Epidermal melanocyte (primary cell): ENCODE measurements at regions not wholly inside any gene's neighbourhood (a gene's known extent, or its start where the extent isn't known, plus 50 kb on each side); places are given as distances from the start of the nearest gene placed in this dataset.
A peak's percentile ranks its signal among the peaks of the same experiment; 100 is the strongest.
"Not testable (repeated sequence)": the region's sequence is repeated elsewhere in the genome, so short reads cannot be mapped to it uniquely, and the experiment has no call there.

Experiments
- DNase-seq: peaks from one replicate; pipeline ENCODE4 v3.0.0; 2011; ENCODE audit warnings: low spot score; ENCODE audit not compliant: insufficient read length

GRCh38 chr4:131426023-131426758 lies 1722.9 kb upstream of the PCDH10 start:
- no peak for DNase-seq

DNA sequence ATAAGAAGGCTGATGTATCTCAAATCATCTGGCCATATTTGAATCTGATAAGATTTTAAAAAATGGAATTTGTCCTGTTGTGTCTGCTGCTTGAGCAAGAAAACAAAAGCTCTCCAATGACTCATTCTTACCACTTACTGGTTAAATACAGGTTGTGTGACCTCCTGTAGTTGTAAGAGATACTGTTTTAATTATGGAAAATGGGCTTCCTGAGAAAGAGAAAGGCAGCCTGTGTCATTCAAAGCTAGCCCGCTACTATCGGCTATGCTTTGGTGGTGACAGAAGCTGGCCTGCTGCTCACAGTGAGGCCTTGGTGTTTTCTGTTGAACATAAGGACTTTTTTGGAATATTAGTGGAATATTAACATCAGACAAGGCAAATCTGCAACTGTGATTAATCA lies 1722.1 kb upstream of the PCDH10 start:
- DNase-seq = no peak

- no peak for DNase-seq
Observed at GRCh38 chr4:131430302-131430701, 1718.8 kb upstream of the PCDH10 start.

GRCh38 chr4:131441004-131441688 lies 1707.9 kb upstream of the PCDH10 start:
- no peak for DNase-seq

- DNase-seq = no peak
Observed at GRCh38 chr4:131447883-131448282, 1701.2 kb upstream of the PCDH10 start.

DNA sequence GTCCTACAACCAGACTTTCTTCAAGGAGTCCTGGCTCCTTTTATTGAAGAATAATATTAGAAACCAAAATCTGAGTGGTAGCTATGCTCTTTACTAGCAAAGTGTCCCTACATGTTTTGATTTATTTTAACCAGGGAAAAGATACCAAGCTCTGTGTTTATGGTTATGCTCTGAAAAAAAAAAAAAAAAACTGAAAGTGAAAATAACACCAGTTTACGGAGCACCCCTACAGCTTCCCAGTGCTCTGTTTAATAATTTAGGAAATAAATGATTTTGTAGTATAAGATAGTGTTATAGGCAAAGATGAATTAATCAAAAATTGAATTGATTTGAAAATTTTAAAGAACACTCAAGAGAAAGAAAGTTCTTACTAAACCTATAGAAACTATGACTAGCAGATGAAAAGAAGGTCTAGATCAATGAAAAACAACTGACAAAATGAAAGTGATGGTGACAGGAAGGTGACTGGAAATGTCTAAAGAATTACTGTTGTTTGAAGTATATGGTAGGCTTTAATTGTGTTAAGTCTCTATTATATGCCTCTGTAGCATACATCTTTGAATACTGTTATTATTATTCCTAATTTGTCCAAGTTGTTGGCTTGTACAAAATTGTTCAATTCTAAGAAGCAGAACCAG lies 1698.4 kb upstream of the PCDH10 start:
- no peak for DNase-seq

GRCh38 chr4:131459430-131460101 lies 1689.5 kb upstream of the PCDH10 start:
- DNase-seq = no peak

- DNase-seq = no peak
Observed at GRCh38 chr4:131470360-131470759, 1678.7 kb upstream of the PCDH10 start.

- no peak for DNase-seq
Observed at GRCh38 chr4:131488772-131489171, 1660.3 kb upstream of the PCDH10 start.

GRCh38 chr4:131496211-131496610 lies 1652.9 kb upstream of the PCDH10 start:
- not testable (repeated sequence) for DNase-seq

DNA sequence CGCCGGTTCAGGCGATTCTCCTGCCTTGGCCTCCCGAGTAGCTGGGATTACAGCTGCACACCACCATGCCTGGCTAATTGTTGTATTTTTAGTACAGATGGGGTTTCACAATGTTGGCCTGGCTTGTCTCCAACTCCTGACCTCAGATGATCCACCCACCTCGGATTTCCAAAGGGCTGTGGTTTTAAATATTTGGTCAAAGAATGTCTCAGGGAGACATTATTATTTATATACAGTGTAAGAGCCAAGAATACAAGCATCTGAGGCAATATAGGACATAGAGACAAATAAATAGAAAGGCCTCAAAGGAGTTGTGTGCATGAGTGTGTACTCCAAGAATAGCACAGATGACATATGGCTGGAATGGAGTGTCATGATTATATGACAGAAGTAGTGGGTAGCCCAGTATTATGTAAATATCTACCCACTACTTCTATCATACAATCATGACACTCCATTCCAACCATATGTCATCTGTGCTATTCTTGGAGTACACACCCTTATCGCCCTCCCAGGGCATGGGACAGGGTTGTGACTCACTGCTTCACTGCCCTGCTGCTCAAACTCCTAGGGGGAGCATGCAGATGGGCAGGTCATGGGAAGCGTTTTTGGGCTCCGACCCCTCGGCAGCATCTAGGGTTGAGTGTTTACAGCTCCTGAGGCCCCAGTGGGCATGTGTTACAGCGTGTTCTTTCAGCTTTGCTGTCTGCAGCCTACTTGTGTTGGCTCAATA lies 1649.8 kb upstream of the PCDH10 start:
- peak; percentile 17 for DNase-seq

DNA sequence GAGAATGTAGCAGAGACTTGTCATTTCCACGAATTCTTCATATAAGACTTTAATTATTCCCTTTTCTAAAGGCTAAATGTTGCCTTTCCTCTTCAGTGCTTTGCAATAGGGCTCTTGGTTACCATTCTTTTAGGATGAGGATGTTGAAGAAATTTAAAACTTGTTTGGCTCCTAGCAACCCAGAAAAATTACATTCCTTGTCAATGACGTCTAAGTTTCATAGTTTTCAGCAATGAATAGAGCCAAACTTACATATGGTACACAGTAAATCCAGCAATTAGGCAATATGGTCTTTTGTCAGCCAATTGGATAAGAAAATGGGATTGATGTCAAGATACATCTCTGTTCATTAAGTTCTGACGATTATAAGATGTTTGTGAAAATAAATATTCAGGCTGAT lies 1639.6 kb upstream of the PCDH10 start:
- DNase-seq = no peak

GRCh38 chr4:131526686-131527085 lies 1622.4 kb upstream of the PCDH10 start:
- no peak for DNase-seq

- DNase-seq = no peak
Observed at GRCh38 chr4:131531087-131531486, 1618.0 kb upstream of the PCDH10 start.

DNA sequence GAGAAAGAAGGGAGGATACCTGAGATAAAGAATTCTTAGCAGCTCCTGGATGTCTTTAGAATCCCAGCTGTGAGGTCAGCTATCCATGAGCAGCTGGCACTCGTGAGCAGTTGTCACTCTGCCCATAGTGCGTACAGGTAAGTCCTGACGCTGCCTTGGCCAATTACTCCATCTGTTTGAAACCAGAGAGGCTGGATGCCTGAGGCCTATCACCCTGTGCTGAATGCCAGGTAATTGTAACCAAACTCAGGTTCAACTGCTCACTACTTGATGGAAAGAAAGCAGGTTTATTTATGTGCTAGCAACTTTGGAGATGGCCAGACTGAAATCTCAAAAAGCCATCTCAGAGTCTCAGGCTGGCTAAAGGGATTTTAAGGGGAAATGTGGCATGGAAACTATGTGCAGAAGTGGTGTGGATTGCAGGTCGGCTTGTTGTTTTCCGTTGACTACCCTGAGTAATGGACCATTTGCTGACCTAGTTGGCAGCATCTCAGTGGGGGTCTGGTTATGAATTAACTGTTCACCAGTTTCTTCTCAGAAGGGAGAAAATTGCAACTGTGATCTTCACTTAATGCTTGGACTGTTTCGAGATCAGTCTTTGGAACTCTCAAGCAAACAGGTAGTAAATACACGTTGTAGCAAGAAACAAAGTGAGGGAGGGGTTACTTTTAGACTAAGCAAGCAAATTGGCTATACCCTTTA lies 1614.0 kb upstream of the PCDH10 start:
- no peak for DNase-seq

GRCh38 chr4:131540256-131540655 lies 1608.8 kb upstream of the PCDH10 start:
- DNase-seq = no peak

DNA sequence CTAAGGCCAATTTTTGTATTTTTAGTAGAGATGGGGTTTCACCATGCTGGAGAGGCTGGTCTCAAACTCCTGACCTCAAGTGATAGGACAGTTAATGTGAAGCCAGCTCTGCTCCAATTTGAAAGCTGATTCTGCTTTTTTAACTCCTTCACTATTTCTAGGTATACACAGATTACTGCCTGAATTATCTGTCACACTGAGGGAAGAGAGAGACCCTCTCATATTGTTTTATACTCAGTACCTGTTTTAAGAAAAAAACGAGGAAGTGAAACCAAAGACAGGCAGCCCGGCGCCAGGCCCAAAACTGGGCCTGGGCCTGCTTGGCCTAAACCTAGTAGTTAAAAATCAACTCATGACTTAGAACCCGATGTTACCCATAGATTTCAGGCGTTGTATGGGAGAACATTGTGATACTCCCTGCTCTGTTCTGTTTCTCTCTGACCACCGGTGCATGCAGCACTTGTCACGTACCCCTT lies 1601.5 kb upstream of the PCDH10 start:
- no peak for DNase-seq

GRCh38 chr4:131551306-131551705 lies 1597.8 kb upstream of the PCDH10 start:
- no peak for DNase-seq

GRCh38 chr4:131566026-131566425 lies 1583.1 kb upstream of the PCDH10 start:
- DNase-seq = no peak

DNA sequence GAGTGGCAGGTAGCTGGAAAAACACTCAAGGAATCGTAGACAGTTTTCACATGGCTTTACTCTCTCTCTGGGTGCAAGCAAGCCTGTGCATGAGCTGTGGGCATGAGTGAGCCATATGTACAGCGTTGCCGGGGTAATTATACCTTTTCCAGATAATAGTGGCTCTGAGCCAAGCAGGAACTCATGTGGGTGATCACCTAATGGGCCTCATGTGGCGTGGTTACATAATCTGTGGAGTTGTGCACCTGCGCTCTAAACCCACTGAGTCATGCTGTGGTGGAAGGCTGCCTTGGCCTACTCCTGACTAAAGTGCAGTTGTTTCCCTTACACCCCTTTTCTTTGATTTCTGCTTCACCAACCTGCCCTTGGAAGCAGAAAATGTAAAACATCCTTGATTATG lies 1564.5 kb upstream of the PCDH10 start:
- no peak for DNase-seq

DNA sequence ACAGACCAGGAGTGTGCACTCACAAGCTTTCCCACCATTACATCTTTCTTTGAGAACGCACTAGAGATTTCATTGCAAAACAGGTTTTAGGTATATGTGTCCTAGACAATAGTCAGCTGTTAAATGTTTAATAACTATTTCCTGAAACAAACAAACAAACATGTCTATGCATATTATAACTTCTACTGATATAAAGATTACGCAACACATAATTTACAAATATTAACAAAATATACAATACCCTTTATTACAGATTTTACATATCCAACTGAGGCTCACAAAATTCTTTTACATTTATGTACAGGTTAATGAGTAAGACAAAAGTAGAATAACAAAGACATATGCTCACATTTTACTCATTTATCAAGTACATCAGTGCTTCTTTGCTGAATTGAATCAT lies 1554.0 kb upstream of the PCDH10 start:
- no peak for DNase-seq
